Astrocyte (in vitro differentiated cells and primary cell): ENCODE measurements at regions not wholly inside any gene's neighbourhood (a gene's known extent, or its start where the extent isn't known, plus 50 kb on each side); places are given as distances from the start of the nearest gene placed in this dataset.

Source experiments
- DNase-seq: peaks from one replicate; pipeline ENCODE4 v3.0.0-alpha.2; 2010; ENCODE audit warnings: low read depth
- FAIRE-seq: peaks from 2 replicates; lab custom pipeline; 2011; peaks lifted over from hg19 to GRCh38; lab: Jason Lieb, UNC
- H2AFZ ChIP-seq: 2 replicates; pipeline ENCODE4 v1.6.0; 2012; ENCODE audit warnings: low read depth, low read length, inconsistent platforms
- H3K27ac ChIP-seq: 2 replicates; pipeline ENCODE4 v1.5.1; 2011; ENCODE audit warnings: low read depth, low read length, inconsistent platforms
- H3K27me3 ChIP-seq: 2 replicates; pipeline ENCODE4 v1.6.0; 2011; ENCODE audit warnings: low read length, inconsistent platforms; ENCODE audit not compliant: insufficient read depth
- H3K36me3 ChIP-seq: 2 replicates; pipeline ENCODE4 v1.5.1; 2011; ENCODE audit warnings: low read length, inconsistent platforms; ENCODE audit not compliant: insufficient read depth
- H3K4me1 ChIP-seq: 2 replicates; pipeline ENCODE4 v1.5.1; 2011; ENCODE audit warnings: low read length, inconsistent platforms; ENCODE audit not compliant: insufficient read depth
- H3K4me2 ChIP-seq: 2 replicates; pipeline ENCODE4 v1.6.0; 2012; ENCODE audit warnings: low read length, inconsistent platforms
- H3K4me3 ChIP-seq: 2 replicates; pipeline ENCODE4 v1.5.1; 2011; ENCODE audit warnings: low read depth, mild to moderate bottlenecking, low read length, inconsistent platforms; ENCODE audit not compliant: insufficient read depth
- H3K79me2 ChIP-seq: 2 replicates; pipeline ENCODE4 v1.6.0; 2012; ENCODE audit warnings: mild to moderate bottlenecking, low read length, inconsistent platforms; ENCODE audit not compliant: insufficient read depth
- H3K9ac ChIP-seq: 2 replicates; pipeline ENCODE4 v1.6.0; 2012; ENCODE audit warnings: mild to moderate bottlenecking, low read length, inconsistent platforms
- H3K9me3 ChIP-seq: 2 replicates; pipeline ENCODE4 v1.5.1; 2012; ENCODE audit warnings: low read depth, mild to moderate bottlenecking, low read length, inconsistent platforms; ENCODE audit not compliant: insufficient read depth
- H4K20me1 ChIP-seq: 2 replicates; pipeline ENCODE4 v1.6.0; 2012; ENCODE audit warnings: low read length, inconsistent platforms; ENCODE audit not compliant: insufficient read depth
- H3K27ac Mint-ChIP-seq: one replicate; pipeline ENCODE4 v1.8.0; 2021; ENCODE audit warnings: mild to moderate bottlenecking, mixed read lengths; ENCODE audit not compliant: unreplicated experiment
- H3K27me3 Mint-ChIP-seq: one replicate; pipeline ENCODE4 v1.8.0; 2021; ENCODE audit warnings: low read depth, mixed read lengths; ENCODE audit not compliant: unreplicated experiment
- H3K36me3 Mint-ChIP-seq: one replicate; pipeline ENCODE4 v1.8.0; 2021; ENCODE audit warnings: low read depth, mixed read lengths; ENCODE audit not compliant: unreplicated experiment
- H3K4me1 Mint-ChIP-seq: one replicate; pipeline ENCODE4 v1.8.0; 2021; ENCODE audit warnings: low read depth, mixed read lengths; ENCODE audit not compliant: unreplicated experiment
- H3K4me3 Mint-ChIP-seq: one replicate; pipeline ENCODE4 v1.8.0; 2021; ENCODE audit warnings: mild to moderate bottlenecking, moderate library complexity, mixed read lengths; ENCODE audit not compliant: unreplicated experiment
- H3K9me3 Mint-ChIP-seq: one replicate; pipeline ENCODE4 v1.8.0; 2021; ENCODE audit warnings: mild to moderate bottlenecking, mixed read lengths; ENCODE audit not compliant: unreplicated experiment
- CTCF ChIP-seq: IDR thresholded peaks from 2 replicates; pipeline ENCODE4 v1.5.1; 2011; ENCODE audit warnings: low read depth, mild to moderate bottlenecking, inconsistent platforms, low read length, moderate library complexity; ENCODE audit not compliant: insufficient read depth
- EZH2 ChIP-seq: IDR thresholded peaks from 2 replicates; pipeline ENCODE4 v1.6.1; 2012; ENCODE audit warnings: mild to moderate bottlenecking, low read length, inconsistent platforms; ENCODE audit not compliant: insufficient read depth

GRCh38 chr2:71806432-71806831 is 341.2 kb downstream of the CYP26B1 start:
- no peak for FAIRE-seq
- Mint-ChIP-seq H3K27me3 (peaks cover 52% of the 10 kb centered on the region), H3K4me3 (no peak overlapping the region), H3K9me3 (peaks cover 3% of the 10 kb centered on the region), H3K36me3 (no peaks in the 10 kb centered on the region), H3K4me1 (no peaks in the 10 kb centered on the region), H3K27ac (no peak overlapping the region)
- Histone ChIP-seq H3K4me3 (no peak overlapping the region), H3K4me1 (no peaks in the 10 kb centered on the region), H3K4me2 (no peak overlapping the region), H2AFZ (no peak overlapping the region), H4K20me1 (no peaks in the 10 kb centered on the region), H3K9me3 (peaks cover 4% of the 10 kb centered on the region), H3K36me3 (no peaks in the 10 kb centered on the region), H3K27me3 (peaks cover 19% of the 10 kb centered on the region), H3K9ac (no peak overlapping the region), H3K27ac (no peak overlapping the region), H3K79me2 (no peaks in the 10 kb centered on the region)
- no peak for DNase-seq
- TF ChIP-seq CTCF (no peak), EZH2 (no peak)

GRCh38 chr2:71804281-71804751 is 343.3 kb downstream of the CYP26B1 start:
- H3K36me3 ChIP-seq, result no peaks in the 10 kb centered on the region

More at GRCh38 chr2:71804281-71804751, 343.3 kb downstream of the CYP26B1 start:
- Mint-ChIP-seq H3K27me3 (peaks cover 57% of the 10 kb centered on the region), H3K9me3 (peaks cover 3% of the 10 kb centered on the region), H3K36me3 (no peaks in the 10 kb centered on the region), H3K4me3 (no peak overlapping the region), H3K27ac (no peak overlapping the region), H3K4me1 (no peaks in the 10 kb centered on the region)
- no peaks in the 10 kb centered on the region for H3K79me2 ChIP-seq
- DNase-seq (no peak), FAIRE-seq (no peak)
- H3K4me2 ChIP-seq, result no peak overlapping the region
- no peaks in the 10 kb centered on the region for H3K4me1 ChIP-seq
- no peak overlapping the region for H3K4me3 ChIP-seq
- TF ChIP-seq CTCF, result no peak
- no peak for TF ChIP-seq EZH2
- H3K27ac ChIP-seq, result no peak overlapping the region
- no peaks in the 10 kb centered on the region for H3K9me3 ChIP-seq
- no peak overlapping the region for H3K9ac ChIP-seq
- H2AFZ ChIP-seq, result no peak overlapping the region
- H4K20me1 ChIP-seq, result no peaks in the 10 kb centered on the region
- peaks cover 19% of the 10 kb centered on the region for H3K27me3 ChIP-seq
